Smooth muscle cell (in vitro differentiated cells): ENCODE measurements at regions not wholly inside any gene's neighbourhood (a gene's known extent, or its start where the extent isn't known, plus 50 kb on each side); places are given as distances from the start of the nearest gene placed in this dataset.

Experiments used
- DNase-seq: peaks from one replicate; lab custom pipeline; 2025; ENCODE audit not compliant: unreplicated experiment; lab: John Stamatoyannopoulos, UW
- H2AFZ ChIP-seq: fragments of 200-600 bp; sonication (generic); 2 replicates; pipeline ENCODE4 v1.6.0; 2016; ENCODE audit warnings: antibody characterized with exemption, low read depth, mild to moderate bottlenecking
- H3F3A ChIP-seq: fragments of 200-600 bp; sonication (generic); 2 replicates; pipeline ENCODE4 v1.6.0; 2017; ENCODE audit warnings: antibody characterized with exemption, low read depth
- H3K27ac ChIP-seq: fragments of 200-600 bp; sonication (generic); 2 replicates; pipeline ENCODE4 v1.5.1; 2016; ENCODE audit warnings: low read depth, mild to moderate bottlenecking
- H3K27me3 ChIP-seq: fragments of 200-600 bp; sonication (generic); 2 replicates; pipeline ENCODE4 v1.6.1; 2016; ENCODE audit warnings: low read depth, mild to moderate bottlenecking
- H3K36me3 ChIP-seq: fragments of 200-600 bp; sonication (generic); 2 replicates; pipeline ENCODE4 v1.5.1; 2016; ENCODE audit warnings: low read depth
- H3K4me1 ChIP-seq: fragments of 200-600 bp; sonication (generic); 2 replicates; pipeline ENCODE4 v1.5.1; 2016; ENCODE audit warnings: low read depth
- H3K4me2 ChIP-seq: fragments of 200-600 bp; sonication (generic); 2 replicates; pipeline ENCODE4 v1.6.0; 2016; ENCODE audit warnings: mild to moderate bottlenecking
- H3K4me3 ChIP-seq: fragments of 200-600 bp; sonication (generic); 2 replicates; pipeline ENCODE4 v1.5.1; 2016; ENCODE audit warnings: mild to moderate bottlenecking
- H3K79me2 ChIP-seq: fragments of 200-600 bp; sonication (generic); 2 replicates; pipeline ENCODE4 v1.6.0; 2016; ENCODE audit warnings: low read depth, mild to moderate bottlenecking
- H3K9ac ChIP-seq: fragments of 200-600 bp; sonication (generic); 2 replicates; pipeline ENCODE4 v1.6.0; 2016; ENCODE audit warnings: low read depth
- H3K9me3 ChIP-seq: fragments of 200-600 bp; sonication (generic); replicated peaks from 2 replicates; pipeline ENCODE4 v1.5.1; 2016; ENCODE audit warnings: low read depth
- H4K20me1 ChIP-seq: fragments of 200-600 bp; sonication (generic); 2 replicates; pipeline ENCODE4 v1.6.0; 2016; ENCODE audit warnings: low read depth
- CTCF ChIP-seq: fragments of 200-600 bp; sonication (generic); IDR thresholded peaks from 2 replicates; pipeline ENCODE4 v1.5.1; 2017; ENCODE audit warnings: borderline replicate concordance, mild to moderate bottlenecking, antibody characterized with exemption; ENCODE audit not compliant: insufficient read depth, poor library complexity, severe bottlenecking
- WGBS: methylation state at CpG from one replicate; pipeline ENCODE4 v1.1.7; 2016; ENCODE audit warnings: low lambda C conversion rate; 5-methylcytosine and 5-hydroxymethylcytosine counted together

GRCh38 chr2:138252587-138252986, 249.0 kb upstream of the SPOPL start:
- H3K4me2 ChIP-seq: no peak overlapping the region

GRCh38 chr2:138255670-138256069, 245.9 kb upstream of the SPOPL start:
- no peaks in the 10 kb centered on the region for H3K36me3 ChIP-seq
- no peak for TF ChIP-seq CTCF
- no peak overlapping the region for H2AFZ ChIP-seq
- no peak overlapping the region for H3K27ac ChIP-seq
- DNase-seq: no peak
- WGBS: 93% methylated on average over 1 of the region's 1 CpG
- H3F3A ChIP-seq: no peaks in the 10 kb centered on the region
- no peaks in the 10 kb centered on the region for H4K20me1 ChIP-seq
- H3K9ac ChIP-seq: no peak overlapping the region
- no peaks in the 10 kb centered on the region for H3K4me1 ChIP-seq
- H3K27me3 ChIP-seq: no peaks in the 10 kb centered on the region
- no peak overlapping the region for H3K4me3 ChIP-seq
- no peaks in the 10 kb centered on the region for H3K79me2 ChIP-seq
- H3K9me3 ChIP-seq: no peaks in the 10 kb centered on the region
- no peak overlapping the region for H3K4me2 ChIP-seq

More at GRCh38 chr2:138252587-138252986, 249.0 kb upstream of the SPOPL start:
- no peak for DNase-seq
- no peak for TF ChIP-seq CTCF
- 87% methylated on average over 1 of the region's 1 CpG for WGBS
- Histone ChIP-seq H2AFZ (no peak overlapping the region), H4K20me1 (no peaks in the 10 kb centered on the region), H3K79me2 (no peaks in the 10 kb centered on the region), H3K4me3 (no peak overlapping the region), H3K36me3 (no peaks in the 10 kb centered on the region), H3F3A (no peaks in the 10 kb centered on the region), H3K27me3 (no peaks in the 10 kb centered on the region), H3K4me1 (no peaks in the 10 kb centered on the region), H3K9ac (no peak overlapping the region), H3K27ac (no peak overlapping the region), H3K9me3 (no peaks in the 10 kb centered on the region)

- Histone ChIP-seq H3K27ac (no peak overlapping the region), H4K20me1 (no peaks in the 10 kb centered on the region), H3F3A (no peaks in the 10 kb centered on the region), H3K4me3 (no peak overlapping the region), H3K4me1 (no peaks in the 10 kb centered on the region), H3K36me3 (no peaks in the 10 kb centered on the region), H3K79me2 (no peaks in the 10 kb centered on the region), H3K9me3 (no peaks in the 10 kb centered on the region), H3K9ac (no peak overlapping the region), H3K4me2 (no peak overlapping the region), H3K27me3 (no peaks in the 10 kb centered on the region), H2AFZ (no peak overlapping the region)
- no peak for DNase-seq
- TF ChIP-seq CTCF: no peak
- WGBS: 81% methylated on average over 4 of the region's 4 CpGs
Observed at GRCh38 chr2:138267161-138267901, 234.2 kb upstream of the SPOPL start.

- no peaks in the 10 kb centered on the region for H3K36me3 ChIP-seq
- H3K4me3 ChIP-seq: no peak overlapping the region
- no peaks in the 10 kb centered on the region for H3K4me1 ChIP-seq
- no peak overlapping the region for H3K4me2 ChIP-seq
- H4K20me1 ChIP-seq: no peaks in the 10 kb centered on the region
- H3K27ac ChIP-seq: no peak overlapping the region
- no peak for TF ChIP-seq CTCF
- H3K9me3 ChIP-seq: no peaks in the 10 kb centered on the region
- no peak for DNase-seq
- no peaks in the 10 kb centered on the region for H3K27me3 ChIP-seq
- H3F3A ChIP-seq: no peaks in the 10 kb centered on the region
- no peak overlapping the region for H2AFZ ChIP-seq
- H3K9ac ChIP-seq: no peak overlapping the region
- no peaks in the 10 kb centered on the region for H3K79me2 ChIP-seq
Observed at GRCh38 chr2:138267902-138268254, 233.7 kb upstream of the SPOPL start.
